Suprapubic skin (tissue), 4 donors: ENCODE measurements at regions not wholly inside any gene's neighbourhood (a gene's known extent, or its start where the extent isn't known, plus 50 kb on each side); places are given as distances from the start of the nearest gene placed in this dataset.

Experiments used
- EP300 ChIP-seq: sonication (generic); formaldehyde crosslinking; IDR thresholded peaks from one replicate; pipeline ENCODE4 v1.6.1; 2017; ENCODE audit warnings: antibody characterized with exemption
- POLR2A ChIP-seq, 2 donors: fragments of 450-650 bp; IDR thresholded peaks; one replicate each; pipeline ENCODE4 v1.6.1; 2017; ENCODE audit warnings: antibody characterized with exemption in 2 of 2, mild to moderate bottlenecking in 2 of 2, moderate library complexity in 2 of 2
- POLR2AphosphoS5 ChIP-seq, 3 donors: sonication (generic); formaldehyde crosslinking; IDR thresholded peaks; one replicate each; pipeline ENCODE4 v1.6.1; 2017; ENCODE audit warnings: antibody characterized with exemption in 3 of 3
- TF ChIP-seq, protein P1 (sequence below), 2 donors: fragments of 200-600 bp in 1 of 2; fragments of 450-650 bp in 1 of 2; sonication (generic) in 1 of 2; IDR thresholded peaks; one replicate each; pipeline ENCODE4 v1.5.1; 2016 to 2019; ENCODE audit warnings: antibody characterized with exemption in 2 of 2, mild to moderate bottlenecking in 1 of 2, moderate library complexity in 1 of 2

DNA sequence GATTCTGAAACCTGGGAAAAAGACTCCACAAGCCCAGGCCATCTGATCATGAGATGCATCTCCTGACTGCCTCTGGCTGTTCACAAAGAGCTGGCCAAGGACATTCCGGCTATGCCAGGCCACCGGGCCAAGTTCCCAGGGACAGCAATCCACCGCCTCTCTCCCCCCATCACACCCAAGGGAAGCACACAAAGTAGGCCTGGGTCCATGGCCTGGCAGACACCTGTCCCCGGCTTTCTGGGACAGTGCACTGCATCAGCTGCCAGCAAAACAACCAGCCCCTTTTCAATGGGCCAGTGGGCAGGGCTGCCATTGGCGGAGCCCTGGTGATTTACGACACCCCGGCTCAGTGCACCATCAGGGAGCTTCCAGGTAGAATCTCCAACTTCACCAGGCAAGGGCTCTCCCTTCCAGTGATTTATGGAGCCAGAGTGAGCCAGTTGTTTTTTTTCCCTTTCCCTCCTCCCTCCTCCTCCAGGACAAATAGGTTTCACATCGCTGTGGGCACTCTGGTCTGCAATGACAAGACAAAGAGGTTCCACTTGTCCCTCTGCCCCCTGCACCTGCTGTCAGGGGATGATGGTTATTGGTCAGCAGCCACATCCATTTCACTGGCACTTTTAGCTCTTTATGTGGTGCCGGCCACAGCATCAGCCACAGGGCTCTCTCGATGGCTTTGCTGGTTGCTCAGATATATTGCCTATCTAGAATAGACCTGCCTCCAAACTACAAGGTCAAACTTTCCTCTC, 149.6 kb downstream of the SLC38A6 start:
- no peak for TF ChIP-seq POLR2A (IDR thresholded peaks at IDR 0.05)
- TF ChIP-seq, protein P1, sequence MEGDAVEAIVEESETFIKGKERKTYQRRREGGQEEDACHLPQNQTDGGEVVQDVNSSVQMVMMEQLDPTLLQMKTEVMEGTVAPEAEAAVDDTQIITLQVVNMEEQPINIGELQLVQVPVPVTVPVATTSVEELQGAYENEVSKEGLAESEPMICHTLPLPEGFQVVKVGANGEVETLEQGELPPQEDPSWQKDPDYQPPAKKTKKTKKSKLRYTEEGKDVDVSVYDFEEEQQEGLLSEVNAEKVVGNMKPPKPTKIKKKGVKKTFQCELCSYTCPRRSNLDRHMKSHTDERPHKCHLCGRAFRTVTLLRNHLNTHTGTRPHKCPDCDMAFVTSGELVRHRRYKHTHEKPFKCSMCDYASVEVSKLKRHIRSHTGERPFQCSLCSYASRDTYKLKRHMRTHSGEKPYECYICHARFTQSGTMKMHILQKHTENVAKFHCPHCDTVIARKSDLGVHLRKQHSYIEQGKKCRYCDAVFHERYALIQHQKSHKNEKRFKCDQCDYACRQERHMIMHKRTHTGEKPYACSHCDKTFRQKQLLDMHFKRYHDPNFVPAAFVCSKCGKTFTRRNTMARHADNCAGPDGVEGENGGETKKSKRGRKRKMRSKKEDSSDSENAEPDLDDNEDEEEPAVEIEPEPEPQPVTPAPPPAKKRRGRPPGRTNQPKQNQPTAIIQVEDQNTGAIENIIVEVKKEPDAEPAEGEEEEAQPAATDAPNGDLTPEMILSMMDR (IDR thresholded peaks at IDR 0.05): no peak
- TF ChIP-seq POLR2AphosphoS5 (IDR thresholded peaks at IDR 0.05): no peak
- no peak for TF ChIP-seq EP300
